ENCODE measurements at regions not wholly inside any gene's neighbourhood (a gene's known extent, or its start where the extent isn't known, plus 50 kb on each side); places are given as distances from the start of the nearest gene placed in this dataset.

- TF ChIP-seq POLR2A (IDR thresholded peaks at IDR 0.05) (no peak), CTCF (IDR thresholded peaks at IDR 0.05) (no peak)
These were observed 551.8 kb upstream of the ZNF608 start for GRCh38 chr5:125298258-125298657.
